ENCODE measurements at regions not wholly inside any gene's neighbourhood (a gene's known extent, or its start where the extent isn't known, plus 50 kb on each side); places are given as distances from the start of the nearest gene placed in this dataset.
A peak's percentile ranks its signal among the peaks of the same experiment; 100 is the strongest.

DNA sequence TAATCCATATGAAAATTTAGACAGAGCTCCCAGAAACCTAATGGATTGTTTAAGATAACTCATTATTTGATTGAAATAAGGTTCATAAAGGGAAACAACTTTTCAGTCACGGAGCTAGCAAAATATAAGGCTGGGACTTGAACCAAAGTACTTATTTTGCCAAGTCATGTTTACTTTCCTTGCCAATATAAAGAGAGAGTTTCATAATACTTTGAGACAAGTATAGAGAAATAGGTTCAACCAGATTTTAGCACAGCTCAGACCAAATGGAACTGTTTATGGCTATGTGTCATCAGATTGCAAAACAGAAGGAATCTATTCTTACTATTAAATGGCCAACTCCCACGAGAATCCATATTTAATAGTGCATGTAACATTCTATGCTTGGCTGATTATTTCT lies 1517.5 kb upstream of the TENM4 start (continued):
- TF ChIP-seq, protein P1, sequence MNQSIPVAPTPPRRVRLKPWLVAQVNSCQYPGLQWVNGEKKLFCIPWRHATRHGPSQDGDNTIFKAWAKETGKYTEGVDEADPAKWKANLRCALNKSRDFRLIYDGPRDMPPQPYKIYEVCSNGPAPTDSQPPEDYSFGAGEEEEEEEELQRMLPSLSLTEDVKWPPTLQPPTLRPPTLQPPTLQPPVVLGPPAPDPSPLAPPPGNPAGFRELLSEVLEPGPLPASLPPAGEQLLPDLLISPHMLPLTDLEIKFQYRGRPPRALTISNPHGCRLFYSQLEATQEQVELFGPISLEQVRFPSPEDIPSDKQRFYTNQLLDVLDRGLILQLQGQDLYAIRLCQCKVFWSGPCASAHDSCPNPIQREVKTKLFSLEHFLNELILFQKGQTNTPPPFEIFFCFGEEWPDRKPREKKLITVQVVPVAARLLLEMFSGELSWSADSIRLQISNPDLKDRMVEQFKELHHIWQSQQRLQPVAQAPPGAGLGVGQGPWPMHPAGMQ (IDR thresholded peaks at IDR 0.05; ENCODE audit: borderline replicate concordance), result no peak
- TF ChIP-seq SPI1 (IDR thresholded peaks at IDR 0.05; ENCODE audit: borderline replicate concordance, insufficient read depth, low read depth, low read length) (no peak), GABPA (IDR thresholded peaks at IDR 0.05; ENCODE audit: low read depth) (no peak), ASH2L (IDR thresholded peaks at IDR 0.05; ENCODE audit: borderline replicate concordance, low read depth) (no peak), HDAC6 (IDR thresholded peaks at IDR 0.05; ENCODE audit: unreplicated experiment) (no peak)
- TF ChIP-seq, protein P2, sequence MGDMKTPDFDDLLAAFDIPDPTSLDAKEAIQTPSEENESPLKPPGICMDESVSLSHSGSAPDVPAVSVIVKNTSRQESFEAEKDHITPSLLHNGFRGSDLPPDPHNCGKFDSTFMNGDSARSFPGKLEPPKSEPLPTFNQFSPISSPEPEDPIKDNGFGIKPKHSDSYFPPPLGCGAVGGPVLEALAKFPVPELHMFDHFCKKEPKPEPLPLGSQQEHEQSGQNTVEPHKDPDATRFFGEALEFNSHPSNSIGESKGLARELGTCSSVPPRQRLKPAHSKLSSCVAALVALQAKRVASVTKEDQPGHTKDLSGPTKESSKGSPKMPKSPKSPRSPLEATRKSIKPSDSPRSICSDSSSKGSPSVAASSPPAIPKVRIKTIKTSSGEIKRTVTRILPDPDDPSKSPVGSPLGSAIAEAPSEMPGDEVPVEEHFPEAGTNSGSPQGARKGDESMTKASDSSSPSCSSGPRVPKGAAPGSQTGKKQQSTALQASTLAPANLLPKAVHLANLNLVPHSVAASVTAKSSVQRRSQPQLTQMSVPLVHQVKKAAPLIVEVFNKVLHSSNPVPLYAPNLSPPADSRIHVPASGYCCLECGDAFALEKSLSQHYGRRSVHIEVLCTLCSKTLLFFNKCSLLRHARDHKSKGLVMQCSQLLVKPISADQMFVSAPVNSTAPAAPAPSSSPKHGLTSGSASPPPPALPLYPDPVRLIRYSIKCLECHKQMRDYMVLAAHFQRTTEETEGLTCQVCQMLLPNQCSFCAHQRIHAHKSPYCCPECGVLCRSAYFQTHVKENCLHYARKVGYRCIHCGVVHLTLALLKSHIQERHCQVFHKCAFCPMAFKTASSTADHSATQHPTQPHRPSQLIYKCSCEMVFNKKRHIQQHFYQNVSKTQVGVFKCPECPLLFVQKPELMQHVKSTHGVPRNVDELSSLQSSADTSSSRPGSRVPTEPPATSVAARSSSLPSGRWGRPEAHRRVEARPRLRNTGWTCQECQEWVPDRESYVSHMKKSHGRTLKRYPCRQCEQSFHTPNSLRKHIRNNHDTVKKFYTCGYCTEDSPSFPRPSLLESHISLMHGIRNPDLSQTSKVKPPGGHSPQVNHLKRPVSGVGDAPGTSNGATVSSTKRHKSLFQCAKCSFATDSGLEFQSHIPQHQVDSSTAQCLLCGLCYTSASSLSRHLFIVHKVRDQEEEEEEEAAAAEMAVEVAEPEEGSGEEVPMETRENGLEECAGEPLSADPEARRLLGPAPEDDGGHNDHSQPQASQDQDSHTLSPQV (IDR thresholded peaks at IDR 0.05), result no peak

DNA sequence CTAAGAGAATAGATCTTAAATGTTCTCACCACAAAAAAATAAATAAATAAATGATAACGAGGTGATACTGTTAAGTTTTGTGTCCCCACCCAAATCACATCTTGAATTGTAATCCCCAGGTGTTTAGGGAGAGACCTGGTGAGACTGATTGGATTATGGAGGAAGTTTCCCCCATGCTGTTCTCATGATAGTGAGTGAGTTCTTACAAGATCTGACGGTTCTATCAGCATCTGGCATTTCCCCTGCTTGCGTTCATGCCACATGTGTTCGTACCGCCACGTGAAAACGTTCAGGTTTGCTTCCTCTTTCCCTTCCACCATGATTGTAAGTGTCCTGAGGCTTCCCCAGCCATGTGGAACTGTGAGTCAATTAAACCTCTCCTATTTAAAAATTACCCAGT lies 1514.8 kb upstream of the TENM4 start:
- no TSS peak for BruUV-seq (replicated peaks)
- ChIA-PET RAD21 (ENCODE audit: unreplicated experiment) (no interaction called here), CTCF (no interaction called here), POLR2A (no interaction called here), SMC1A (ENCODE audit: uncharacterized antibody, unreplicated experiment) (no interaction called here)
- intact Hi-C loops (cut with micrococcal nuclease; ENCODE audit: unreplicated experiment), result no loop called here
- no peak for DNase-seq (ENCODE audit: low read depth, low spot score)
- Histone ChIP-seq H4K20me1 (ENCODE audit: control insufficient read depth, insufficient read depth) (no peaks in the 10 kb centered on the region), H3K27me3 (replicated peaks in 1 of 2; ENCODE audit: control insufficient read depth in 2 of 2, insufficient read depth in 2 of 2, low read length in 1 of 2) (no peaks in the 10 kb centered on the region), H3K4me3 (no peak overlapping the region), H3K4me1 (ENCODE audit: control insufficient read depth, insufficient read depth, low read length) (no peaks in the 10 kb centered on the region), H3K4me2 (ENCODE audit: control insufficient read depth, insufficient read depth) (no peak overlapping the region), H3K9me3 (replicated peaks; ENCODE audit: control insufficient read depth, insufficient read depth, low read length) (no peaks in the 10 kb centered on the region), H2AFZ (ENCODE audit: control insufficient read depth, low read depth, low read length) (no peak overlapping the region), H3K9ac (ENCODE audit: control insufficient read depth, insufficient read depth, low read length) (no peak overlapping the region), H3K36me3 (ENCODE audit: control insufficient read depth in 2 of 2, insufficient read depth in 2 of 2, low read length in 1 of 2) (no peaks in the 10 kb centered on the region), H3K27ac (ENCODE audit: control insufficient read depth, insufficient read depth) (no peak overlapping the region), H3K79me2 (ENCODE audit: control insufficient read depth, insufficient read depth, low read length) (no peaks in the 10 kb centered on the region)
- no peak for TF ChIP-seq TBL1XR1 (IDR thresholded peaks at IDR 0.05; ENCODE audit: low read depth, low read length)
- no peak for TF ChIP-seq SREBF1 (IDR thresholded peaks at IDR 0.05; ENCODE audit: low read length)
- TF ChIP-seq TCF7 (IDR thresholded peaks at IDR 0.05; ENCODE audit: borderline replicate concordance), result no peak
- no peak for TF ChIP-seq GABPA (IDR thresholded peaks at IDR 0.05; ENCODE audit: low read depth)
- TF ChIP-seq SIX5 (IDR thresholded peaks at IDR 0.05; ENCODE audit: low read depth, low read length, severe bottlenecking), result no peak
- no peak for TF ChIP-seq MEF2A (IDR thresholded peaks at IDR 0.05; ENCODE audit: insufficient read depth, low read depth, low read length)
- TF ChIP-seq SMAD1 (IDR thresholded peaks at IDR 0.05; ENCODE audit: low read depth, partially characterized antibody), result no peak
- TF ChIP-seq, protein P3, sequence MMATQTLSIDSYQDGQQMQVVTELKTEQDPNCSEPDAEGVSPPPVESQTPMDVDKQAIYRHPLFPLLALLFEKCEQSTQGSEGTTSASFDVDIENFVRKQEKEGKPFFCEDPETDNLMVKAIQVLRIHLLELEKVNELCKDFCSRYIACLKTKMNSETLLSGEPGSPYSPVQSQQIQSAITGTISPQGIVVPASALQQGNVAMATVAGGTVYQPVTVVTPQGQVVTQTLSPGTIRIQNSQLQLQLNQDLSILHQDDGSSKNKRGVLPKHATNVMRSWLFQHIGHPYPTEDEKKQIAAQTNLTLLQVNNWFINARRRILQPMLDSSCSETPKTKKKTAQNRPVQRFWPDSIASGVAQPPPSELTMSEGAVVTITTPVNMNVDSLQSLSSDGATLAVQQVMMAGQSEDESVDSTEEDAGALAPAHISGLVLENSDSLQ (IDR thresholded peaks at IDR 0.05), result no peak
- TF ChIP-seq BRCA1 (IDR thresholded peaks at IDR 0.05; ENCODE audit: low read depth, low read length), result no peak
- no peak for TF ChIP-seq CHD1 (IDR thresholded peaks at IDR 0.05; ENCODE audit: low read depth, low read length)
- in situ Hi-C loops (cut with MboI), result no loop called here
- ATAC-seq, result peak; percentile 56
- FAIRE-seq, result no peak
- 0% methylated on average over 7 of the region's 7 CpGs for WGBS (ENCODE audit: insufficient coverage, insufficient replicate concordance, low lambda C conversion rate, missing lambda C conversion rate)
